Nephron progenitor cell (in vitro differentiated cells): ENCODE measurements at regions not wholly inside any gene's neighbourhood (a gene's known extent, or its start where the extent isn't known, plus 50 kb on each side); places are given as distances from the start of the nearest gene placed in this dataset.

ENCODE experiments used
- DNase-seq: peaks from one replicate; pipeline ENCODE4 v3.0.0; 2021
- H3K27ac Mint-ChIP-seq: 2 replicates; pipeline ENCODE4 v1.8.0; 2021; ENCODE audit warnings: mild to moderate bottlenecking, moderate library complexity, mixed read lengths
- H3K27me3 Mint-ChIP-seq: 2 replicates; pipeline ENCODE4 v1.8.0; 2021; ENCODE audit warnings: mild to moderate bottlenecking, low read depth, mixed read lengths; ENCODE audit not compliant: poor library complexity
- H3K36me3 Mint-ChIP-seq: 2 replicates; pipeline ENCODE4 v1.8.0; 2021; ENCODE audit warnings: low read depth, mixed read lengths
- H3K4me1 Mint-ChIP-seq: 2 replicates; pipeline ENCODE4 v1.8.0; 2021; ENCODE audit warnings: mixed read lengths
- H3K4me3 Mint-ChIP-seq: 2 replicates; pipeline ENCODE4 v1.8.0; 2021; ENCODE audit warnings: mild to moderate bottlenecking, moderate library complexity, mixed read lengths
- H3K9me3 Mint-ChIP-seq: 2 replicates; pipeline ENCODE4 v1.8.0; 2021; ENCODE audit warnings: mild to moderate bottlenecking, moderate library complexity, mixed read lengths
- TF ChIP-seq, protein P1 (sequence below): fragments of 200-600 bp; sonication (generic); IDR thresholded peaks from 2 replicates; pipeline ENCODE4 v1.5.0; 2021; ENCODE audit warnings: antibody characterized with exemption

DNA sequence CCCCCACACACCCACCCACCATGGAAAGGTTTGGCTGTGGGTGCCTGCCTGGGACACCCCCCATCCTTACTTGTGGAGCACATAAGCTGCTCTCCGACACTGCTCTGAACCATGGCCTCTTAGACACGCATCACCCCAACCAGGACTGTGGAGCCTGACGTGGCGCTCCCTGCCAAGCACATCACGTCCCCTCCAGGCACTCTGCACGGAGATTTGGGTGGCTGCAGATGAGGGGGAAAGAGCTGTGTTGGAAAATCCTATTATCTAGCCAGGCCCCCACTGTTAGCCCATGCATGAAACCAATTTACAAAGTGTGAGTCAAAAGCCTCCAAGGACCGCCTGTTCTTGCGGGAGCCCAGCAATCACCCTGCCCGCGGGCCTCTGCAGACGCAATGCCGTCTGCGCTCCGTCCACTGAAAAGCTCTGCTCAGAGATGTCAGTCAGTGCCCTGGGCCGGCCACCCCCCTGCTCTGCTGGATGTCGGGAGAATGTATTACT lies 163.4 kb upstream of the NECTIN1 start:
- no peak overlapping the region for H3K27ac Mint-ChIP-seq

DNA sequence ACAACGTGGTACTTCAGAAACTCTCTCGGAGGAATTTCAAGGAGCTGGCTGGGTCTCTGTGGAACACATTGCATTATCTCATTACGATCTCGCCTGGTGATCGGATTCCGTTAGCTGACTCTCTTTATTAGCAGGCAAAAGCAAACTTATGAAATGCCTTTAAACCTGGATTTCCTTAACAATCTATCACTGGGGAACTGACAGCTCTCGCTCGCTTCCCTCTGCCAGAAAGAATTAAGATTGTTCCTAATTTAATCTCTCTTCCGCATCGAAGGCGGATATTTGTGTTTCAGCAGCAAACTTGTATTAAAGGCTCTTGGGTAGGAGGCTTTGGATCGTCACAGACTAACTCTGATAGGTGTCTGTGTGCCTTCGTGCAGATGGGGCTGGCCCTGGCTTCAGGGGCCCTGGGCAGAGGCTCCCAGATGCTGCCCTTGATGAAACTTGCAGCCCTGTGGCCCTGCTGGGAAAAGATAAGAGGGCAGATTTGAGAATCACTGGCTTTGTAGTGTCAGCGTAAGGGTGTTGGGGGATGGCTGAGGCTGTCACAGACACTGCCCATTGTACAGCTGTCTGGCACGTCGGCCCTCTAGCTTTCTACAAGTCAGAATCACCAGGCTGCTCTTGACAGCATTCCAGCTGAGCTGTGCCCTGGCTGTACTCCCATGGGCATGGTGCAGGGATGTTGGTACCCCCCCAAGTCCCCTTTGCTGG lies 162.2 kb upstream of the NECTIN1 start:
- Mint-ChIP-seq H3K36me3 (no peaks in the 10 kb centered on the region), H3K27me3 (peaks cover 18% of the 10 kb centered on the region), H3K27ac (no peak overlapping the region), H3K4me3 (no peak overlapping the region), H3K9me3 (no peaks in the 10 kb centered on the region), H3K4me1 (peaks cover 52% of the 10 kb centered on the region)
- DNase-seq, result no peak
- TF ChIP-seq, protein P1, sequence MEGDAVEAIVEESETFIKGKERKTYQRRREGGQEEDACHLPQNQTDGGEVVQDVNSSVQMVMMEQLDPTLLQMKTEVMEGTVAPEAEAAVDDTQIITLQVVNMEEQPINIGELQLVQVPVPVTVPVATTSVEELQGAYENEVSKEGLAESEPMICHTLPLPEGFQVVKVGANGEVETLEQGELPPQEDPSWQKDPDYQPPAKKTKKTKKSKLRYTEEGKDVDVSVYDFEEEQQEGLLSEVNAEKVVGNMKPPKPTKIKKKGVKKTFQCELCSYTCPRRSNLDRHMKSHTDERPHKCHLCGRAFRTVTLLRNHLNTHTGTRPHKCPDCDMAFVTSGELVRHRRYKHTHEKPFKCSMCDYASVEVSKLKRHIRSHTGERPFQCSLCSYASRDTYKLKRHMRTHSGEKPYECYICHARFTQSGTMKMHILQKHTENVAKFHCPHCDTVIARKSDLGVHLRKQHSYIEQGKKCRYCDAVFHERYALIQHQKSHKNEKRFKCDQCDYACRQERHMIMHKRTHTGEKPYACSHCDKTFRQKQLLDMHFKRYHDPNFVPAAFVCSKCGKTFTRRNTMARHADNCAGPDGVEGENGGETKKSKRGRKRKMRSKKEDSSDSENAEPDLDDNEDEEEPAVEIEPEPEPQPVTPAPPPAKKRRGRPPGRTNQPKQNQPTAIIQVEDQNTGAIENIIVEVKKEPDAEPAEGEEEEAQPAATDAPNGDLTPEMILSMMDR, result no peak

More for the DNA sequence above, 163.4 kb upstream of the NECTIN1 start:
- no peak overlapping the region for H3K4me3 Mint-ChIP-seq
- TF ChIP-seq, protein P1, result no peak
- no peaks in the 10 kb centered on the region for H3K9me3 Mint-ChIP-seq
- DNase-seq, result no peak
- H3K4me1 Mint-ChIP-seq, result peaks cover 52% of the 10 kb centered on the region
- no peaks in the 10 kb centered on the region for H3K36me3 Mint-ChIP-seq
- peaks cover 16% of the 10 kb centered on the region for H3K27me3 Mint-ChIP-seq

DNA sequence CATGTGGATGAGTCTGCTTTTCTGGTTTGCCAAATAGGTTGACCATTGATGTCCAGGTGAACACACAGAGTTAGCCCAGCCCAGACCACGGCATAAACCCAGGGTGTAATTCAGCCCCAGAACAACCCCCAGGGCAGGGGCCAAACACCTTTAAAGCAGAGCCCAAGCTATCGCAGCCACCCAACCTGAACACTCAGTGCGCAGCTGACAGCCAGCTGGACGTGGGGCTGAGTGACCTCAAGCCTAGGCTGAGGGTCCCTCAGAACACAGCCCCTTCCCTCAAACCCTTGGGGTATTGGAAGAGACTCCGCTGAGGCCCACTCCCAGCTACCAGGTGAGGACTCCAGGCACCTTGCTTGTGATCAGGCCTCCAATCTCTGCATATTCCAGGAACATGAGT lies 161.5 kb upstream of the NECTIN1 start:
- DNase-seq, result no peak
- Mint-ChIP-seq H3K27me3 (peaks cover 21% of the 10 kb centered on the region), H3K27ac (no peak overlapping the region), H3K4me3 (no peak overlapping the region), H3K36me3 (no peaks in the 10 kb centered on the region), H3K4me1 (peaks cover 52% of the 10 kb centered on the region), H3K9me3 (no peaks in the 10 kb centered on the region)
- TF ChIP-seq, protein P1, result no peak

DNA sequence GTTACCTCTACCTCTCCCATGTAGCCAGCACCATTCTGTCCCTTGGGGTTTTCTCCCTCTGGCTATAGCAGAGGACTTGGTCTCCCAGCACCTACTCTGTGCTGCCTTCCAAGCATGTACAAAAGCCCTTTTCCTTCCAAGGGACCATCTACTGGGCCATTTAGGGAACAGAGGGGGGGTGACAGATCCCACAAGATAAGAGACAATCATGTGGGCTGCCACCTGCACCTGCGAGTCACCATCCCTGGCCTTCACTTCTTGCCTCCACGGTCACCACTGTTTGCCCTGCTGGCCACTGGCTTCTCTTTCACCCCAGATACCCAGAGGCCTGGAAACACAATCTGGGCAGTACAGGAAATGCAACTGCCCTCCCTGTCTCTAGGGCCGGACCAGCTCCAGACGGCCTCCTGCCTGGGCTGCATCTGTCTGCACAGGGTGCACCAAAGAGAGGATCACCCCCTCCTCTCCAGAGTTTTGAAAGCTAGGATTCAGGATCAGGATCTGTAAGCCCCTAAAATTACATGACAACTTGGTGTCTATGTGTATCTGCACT lies 160.8 kb upstream of the NECTIN1 start:
- H3K4me1 Mint-ChIP-seq, result peaks cover 52% of the 10 kb centered on the region
- H3K36me3 Mint-ChIP-seq, result no peaks in the 10 kb centered on the region
- no peak overlapping the region for H3K27ac Mint-ChIP-seq
- no peaks in the 10 kb centered on the region for H3K9me3 Mint-ChIP-seq
- no peak for DNase-seq
- TF ChIP-seq, protein P1, result no peak
- H3K27me3 Mint-ChIP-seq, result peaks cover 21% of the 10 kb centered on the region
- peak overlapping the region; percentile 50 for H3K4me3 Mint-ChIP-seq

DNA sequence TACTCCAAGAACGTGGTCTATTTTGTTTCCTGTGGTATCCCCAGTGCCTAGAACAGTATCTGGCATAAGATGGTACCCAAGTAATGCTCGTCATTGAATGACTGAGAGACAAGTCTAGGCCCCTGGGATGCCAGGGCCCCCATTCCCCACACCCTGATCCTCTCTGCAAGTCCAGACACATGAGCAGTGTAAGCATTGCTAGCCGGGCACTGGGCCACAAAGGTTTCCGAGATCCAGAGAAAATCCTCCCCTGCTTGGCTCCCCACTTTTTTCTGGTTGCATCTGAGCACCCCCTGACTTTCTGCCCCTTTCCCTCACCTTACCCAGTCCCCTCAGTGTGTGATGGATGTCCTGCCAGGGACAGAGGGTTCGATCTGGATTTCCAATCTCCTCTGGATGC lies 160.1 kb upstream of the NECTIN1 start:
- no peaks in the 10 kb centered on the region for H3K36me3 Mint-ChIP-seq
- TF ChIP-seq, protein P1, result no peak
- H3K4me1 Mint-ChIP-seq, result peaks cover 52% of the 10 kb centered on the region
- no peak overlapping the region for H3K27ac Mint-ChIP-seq
- H3K9me3 Mint-ChIP-seq, result no peaks in the 10 kb centered on the region
- peaks cover 22% of the 10 kb centered on the region for H3K27me3 Mint-ChIP-seq
- DNase-seq, result no peak
- no peak overlapping the region for H3K4me3 Mint-ChIP-seq

DNA sequence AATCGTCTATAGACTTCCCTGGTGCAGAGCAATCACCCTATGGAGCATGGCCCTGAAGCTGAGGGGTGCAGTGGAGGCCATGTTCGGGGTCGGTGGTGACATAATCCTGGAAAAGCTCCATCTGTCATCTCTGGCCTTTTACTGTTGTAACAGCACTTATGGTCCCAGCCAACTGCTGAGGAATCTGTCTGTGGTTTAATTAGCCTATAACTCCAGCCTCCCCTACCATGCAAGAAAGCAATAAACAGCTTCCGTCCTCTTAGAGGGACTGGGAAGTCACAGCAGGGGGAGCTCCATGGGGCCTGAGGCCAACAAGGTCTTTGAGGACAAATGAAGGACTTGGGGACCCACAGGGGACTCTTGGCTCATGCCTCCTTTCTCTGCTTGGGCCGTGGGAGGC lies 159.1 kb upstream of the NECTIN1 start:
- Mint-ChIP-seq H3K9me3 (no peaks in the 10 kb centered on the region), H3K36me3 (no peaks in the 10 kb centered on the region), H3K4me3 (no peak overlapping the region), H3K4me1 (peaks cover 52% of the 10 kb centered on the region), H3K27ac (no peak overlapping the region), H3K27me3 (peaks cover 24% of the 10 kb centered on the region)
- TF ChIP-seq, protein P1, result no peak
- DNase-seq, result no peak
